ENCODE measurements at regions not wholly inside any gene's neighbourhood (a gene's known extent, or its start where the extent isn't known, plus 50 kb on each side); places are given as distances from the start of the nearest gene placed in this dataset.
A peak's percentile ranks its signal among the peaks of the same experiment; 100 is the strongest.

- no peak overlapping the region for H3K4me3 ChIP-seq (ENCODE audit: low read length)
- DNase-seq (ENCODE audit: low read depth): peak; percentile 35
- TF ChIP-seq CTCF (conservative IDR thresholded peaks at IDR 0.05; ENCODE audit: low read length): no peak; the same call in 1 of the 2 replicates
These were observed 74.1 kb upstream of the DSEL start for GRCh38 chr18:67590571-67591141.

- DNase-seq (ENCODE audit: low read depth): no peak
- H3K4me3 ChIP-seq (ENCODE audit: low read length): no peak overlapping the region
- no peak for TF ChIP-seq CTCF (conservative IDR thresholded peaks at IDR 0.05; ENCODE audit: low read length)
These were observed 72.8 kb upstream of the DSEL start for GRCh38 chr18:67589325-67589724.

GRCh38 chr18:67586101-67586500 is 69.6 kb upstream of the DSEL start:
- no peak overlapping the region for H3K4me3 ChIP-seq (ENCODE audit: low read length)
- no peak for DNase-seq (ENCODE audit: low read depth)
- TF ChIP-seq CTCF (conservative IDR thresholded peaks at IDR 0.05; ENCODE audit: low read length): no peak

GRCh38 chr18:67583621-67584020 is 67.1 kb upstream of the DSEL start:
- peak; percentile 39 for DNase-seq (ENCODE audit: low read depth)
- TF ChIP-seq CTCF (conservative IDR thresholded peaks at IDR 0.05; ENCODE audit: low read length): no peak

GRCh38 chr18:67582488-67582887 is 66.0 kb upstream of the DSEL start:
- no peak for DNase-seq (ENCODE audit: low read depth)
- H3K4me3 ChIP-seq (ENCODE audit: low read length): no peak overlapping the region
- no peak for TF ChIP-seq CTCF (conservative IDR thresholded peaks at IDR 0.05; ENCODE audit: low read length)

More at GRCh38 chr18:67583621-67584020, 67.1 kb upstream of the DSEL start:
- H3K4me3 ChIP-seq (ENCODE audit: low read length): no peak overlapping the region

GRCh38 chr18:67581178-67581577 is 64.7 kb upstream of the DSEL start:
- no peak for TF ChIP-seq CTCF (conservative IDR thresholded peaks at IDR 0.05; ENCODE audit: low read length)
- no peak overlapping the region for H3K4me3 ChIP-seq (ENCODE audit: low read length)
- no peak for DNase-seq (ENCODE audit: low read depth)

- H3K4me3 ChIP-seq (ENCODE audit: low read length): no peak overlapping the region
- no peak for TF ChIP-seq CTCF (conservative IDR thresholded peaks at IDR 0.05; ENCODE audit: low read length)
- peak; percentile 14 for DNase-seq (ENCODE audit: low read depth)
These were observed 60.9 kb upstream of the DSEL start for GRCh38 chr18:67577386-67577785.
